Parathyroid adenoma (tissue), 2 donors: ENCODE measurements at regions not wholly inside any gene's neighbourhood (a gene's known extent, or its start where the extent isn't known, plus 50 kb on each side); places are given as distances from the start of the nearest gene placed in this dataset.

ENCODE experiments used
- H2AFZ ChIP-seq: fragments of 300-600 bp; sonication (generic); one replicate; pipeline ENCODE4 v1.7.0; 2017; ENCODE audit warnings: antibody characterized with exemption, mild to moderate bottlenecking
- H3K27ac ChIP-seq: fragments of 300-600 bp; sonication (generic); one replicate; pipeline ENCODE4 v1.7.0; 2017
- H3K27me3 ChIP-seq: fragments of 300-600 bp; sonication (generic); one replicate; pipeline ENCODE4 v1.7.0; 2017; ENCODE audit warnings: low read length; ENCODE audit not compliant: control insufficient read depth, insufficient read depth
- H3K36me3 ChIP-seq: fragments of 300-600 bp; sonication (generic); one replicate; pipeline ENCODE4 v1.7.0; 2017; ENCODE audit warnings: low read length; ENCODE audit not compliant: control insufficient read depth, insufficient read depth
- H3K4me1 ChIP-seq: fragments of 300-600 bp; sonication (generic); one replicate; pipeline ENCODE4 v1.7.0; 2017; ENCODE audit warnings: control low read depth
- H3K4me2 ChIP-seq: fragments of 300-600 bp; sonication (generic); one replicate; pipeline ENCODE4 v1.7.0; 2017; ENCODE audit warnings: low read length
- H3K4me3 ChIP-seq: fragments of 300-600 bp; sonication (generic); one replicate; pipeline ENCODE4 v1.7.0; 2017; ENCODE audit warnings: low read depth, low read length
- H3K79me2 ChIP-seq: fragments of 300-600 bp; sonication (generic); one replicate; pipeline ENCODE4 v1.7.0; 2017; ENCODE audit warnings: control low read depth
- H3K9ac ChIP-seq: fragments of 300-600 bp; sonication (generic); one replicate; pipeline ENCODE4 v1.7.0; 2017; ENCODE audit warnings: mild to moderate bottlenecking
- H3K9me3 ChIP-seq: fragments of 300-600 bp; sonication (generic); one replicate; pipeline ENCODE4 v1.7.0; 2017; ENCODE audit warnings: low read length; ENCODE audit not compliant: control insufficient read depth
- TF ChIP-seq, protein P1 (sequence below): fragments of 300-600 bp; sonication (generic); IDR thresholded peaks from one replicate; pipeline ENCODE4 v1.7.0; 2017; ENCODE audit warnings: antibody characterized with exemption, mild to moderate bottlenecking
- donor health status: primary hyperparathyroidism.

DNA sequence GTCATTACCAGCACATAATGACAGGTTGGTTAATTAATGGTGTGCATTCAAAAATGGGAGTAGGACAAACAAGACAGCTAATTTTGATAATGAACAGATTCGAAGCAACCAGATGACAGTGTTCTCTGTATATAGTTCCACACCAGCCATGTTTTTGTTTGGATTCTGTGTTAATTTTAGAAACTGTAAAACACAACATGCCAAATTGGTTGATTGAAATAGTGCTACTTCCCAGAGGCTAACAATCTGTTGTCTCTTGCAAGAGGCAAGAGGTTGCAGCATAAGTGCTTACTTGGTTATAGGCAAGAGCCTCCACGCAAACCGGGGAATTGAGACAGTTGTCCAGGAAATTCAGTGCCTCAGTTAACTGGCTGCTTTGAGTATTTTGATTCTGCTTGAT, 170.2 kb upstream of the HABP2 start:
- no peak overlapping the region for H3K4me3 ChIP-seq
- no peak overlapping the region for H3K27ac ChIP-seq
- no peaks in the 10 kb centered on the region for H3K79me2 ChIP-seq
- no peak overlapping the region for H3K9ac ChIP-seq
- no peaks in the 10 kb centered on the region for H3K9me3 ChIP-seq
- no peak overlapping the region for H3K4me2 ChIP-seq
- no peak overlapping the region for H2AFZ ChIP-seq
- no peaks in the 10 kb centered on the region for H3K4me1 ChIP-seq
- TF ChIP-seq, protein P1, sequence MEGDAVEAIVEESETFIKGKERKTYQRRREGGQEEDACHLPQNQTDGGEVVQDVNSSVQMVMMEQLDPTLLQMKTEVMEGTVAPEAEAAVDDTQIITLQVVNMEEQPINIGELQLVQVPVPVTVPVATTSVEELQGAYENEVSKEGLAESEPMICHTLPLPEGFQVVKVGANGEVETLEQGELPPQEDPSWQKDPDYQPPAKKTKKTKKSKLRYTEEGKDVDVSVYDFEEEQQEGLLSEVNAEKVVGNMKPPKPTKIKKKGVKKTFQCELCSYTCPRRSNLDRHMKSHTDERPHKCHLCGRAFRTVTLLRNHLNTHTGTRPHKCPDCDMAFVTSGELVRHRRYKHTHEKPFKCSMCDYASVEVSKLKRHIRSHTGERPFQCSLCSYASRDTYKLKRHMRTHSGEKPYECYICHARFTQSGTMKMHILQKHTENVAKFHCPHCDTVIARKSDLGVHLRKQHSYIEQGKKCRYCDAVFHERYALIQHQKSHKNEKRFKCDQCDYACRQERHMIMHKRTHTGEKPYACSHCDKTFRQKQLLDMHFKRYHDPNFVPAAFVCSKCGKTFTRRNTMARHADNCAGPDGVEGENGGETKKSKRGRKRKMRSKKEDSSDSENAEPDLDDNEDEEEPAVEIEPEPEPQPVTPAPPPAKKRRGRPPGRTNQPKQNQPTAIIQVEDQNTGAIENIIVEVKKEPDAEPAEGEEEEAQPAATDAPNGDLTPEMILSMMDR, result no peak
- no peaks in the 10 kb centered on the region for H3K27me3 ChIP-seq
- H3K36me3 ChIP-seq, result no peaks in the 10 kb centered on the region

DNA sequence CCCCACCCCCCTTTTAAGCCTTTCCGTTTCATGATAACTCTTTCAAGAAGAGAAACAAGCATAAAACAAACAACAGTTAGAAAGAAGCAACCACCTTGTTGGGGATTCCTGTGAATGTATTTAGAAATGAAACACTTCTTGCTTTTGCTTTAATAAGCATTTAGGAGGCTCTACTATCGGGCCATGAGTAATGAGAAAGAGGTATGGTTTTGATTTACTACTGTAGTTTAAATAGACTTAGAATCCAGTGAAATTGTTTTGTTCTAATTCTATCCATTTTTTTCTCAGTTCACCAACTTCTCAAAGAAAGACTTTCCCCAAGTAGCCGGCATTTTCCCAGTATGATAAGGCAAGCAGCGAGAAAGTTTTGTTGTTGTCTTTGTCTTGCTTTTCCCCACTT, 168.7 kb upstream of the HABP2 start:
- no peak overlapping the region for H3K4me2 ChIP-seq
- H3K9me3 ChIP-seq, result no peaks in the 10 kb centered on the region
- H3K36me3 ChIP-seq, result no peaks in the 10 kb centered on the region
- H2AFZ ChIP-seq, result no peak overlapping the region
- H3K4me3 ChIP-seq, result no peak overlapping the region
- H3K4me1 ChIP-seq, result no peaks in the 10 kb centered on the region
- H3K27ac ChIP-seq, result no peak overlapping the region
- no peaks in the 10 kb centered on the region for H3K27me3 ChIP-seq
- no peaks in the 10 kb centered on the region for H3K79me2 ChIP-seq
- H3K9ac ChIP-seq, result no peak overlapping the region
- TF ChIP-seq, protein P1, result no peak

GRCh38 chr10:113385021-113385999, 167.5 kb upstream of the HABP2 start:
- H3K4me2 ChIP-seq, result peak overlapping the region; percentile 19
- no peaks in the 10 kb centered on the region for H3K9me3 ChIP-seq
- no peak overlapping the region for H3K9ac ChIP-seq
- no peaks in the 10 kb centered on the region for H3K36me3 ChIP-seq
- H3K27ac ChIP-seq, result no peak overlapping the region
- TF ChIP-seq, protein P1, result peak; percentile 80
- no peaks in the 10 kb centered on the region for H3K27me3 ChIP-seq
- H3K4me1 ChIP-seq, result no peaks in the 10 kb centered on the region
- H3K79me2 ChIP-seq, result no peaks in the 10 kb centered on the region
- no peak overlapping the region for H3K4me3 ChIP-seq
- H2AFZ ChIP-seq, result peak overlapping the region; percentile 47

- Histone ChIP-seq H3K4me2 (no peak overlapping the region), H3K9ac (no peak overlapping the region), H3K79me2 (no peaks in the 10 kb centered on the region), H3K27me3 (no peaks in the 10 kb centered on the region), H3K4me1 (no peaks in the 10 kb centered on the region), H3K27ac (no peak overlapping the region), H2AFZ (no peak overlapping the region), H3K4me3 (no peak overlapping the region), H3K36me3 (no peaks in the 10 kb centered on the region), H3K9me3 (no peaks in the 10 kb centered on the region)
- TF ChIP-seq, protein P1, result no peak
Observed at GRCh38 chr10:113386005-113386404, 166.8 kb upstream of the HABP2 start.

GRCh38 chr10:113389969-113390368, 162.9 kb upstream of the HABP2 start:
- no peak overlapping the region for H3K4me2 ChIP-seq
- H3K9ac ChIP-seq, result no peak overlapping the region
- H2AFZ ChIP-seq, result no peak overlapping the region
- no peaks in the 10 kb centered on the region for H3K36me3 ChIP-seq
- TF ChIP-seq, protein P1, result no peak
- no peak overlapping the region for H3K27ac ChIP-seq
- H3K4me1 ChIP-seq, result no peaks in the 10 kb centered on the region
- H3K4me3 ChIP-seq, result no peak overlapping the region
- no peaks in the 10 kb centered on the region for H3K9me3 ChIP-seq
- no peaks in the 10 kb centered on the region for H3K79me2 ChIP-seq
- no peaks in the 10 kb centered on the region for H3K27me3 ChIP-seq
